H1 (cell line): ENCODE measurements at regions not wholly inside any gene's neighbourhood (a gene's known extent, or its start where the extent isn't known, plus 50 kb on each side); places are given as distances from the start of the nearest gene placed in this dataset.

ENCODE experiments used
- BACH1 ChIP-seq: IDR thresholded peaks from 2 replicates; pipeline ENCODE4 v1.6.1; 2012; ENCODE audit warnings: low read length, improper control_type of control experiment
- CBX5 ChIP-seq: fragments of 300-800, 300-1000 bp; sonication (generic); IDR thresholded peaks from 2 replicates; pipeline ENCODE4 v1.7.1; 2016; ENCODE audit warnings: antibody characterized with exemption, low read length, low read depth
- EP300 ChIP-seq, 2 experiments: IDR thresholded peaks; 1 replicate in 1 of 2; 2 replicates in 1 of 2; pipeline ENCODE4 v1.6.1; 2011 to 2012; ENCODE audit warnings: low read depth in 2 of 2, low read length in 2 of 2, mild to moderate bottlenecking in 2 of 2, borderline replicate concordance in 1 of 2, inconsistent platforms in 1 of 2, moderate library complexity in 1 of 2
- EZH2 ChIP-seq: fragments of 200-600 bp; sonication (generic); IDR thresholded peaks from 2 replicates; pipeline ENCODE4 v1.7.1; 2012; ENCODE audit warnings: low read depth, mild to moderate bottlenecking, moderate library complexity, low read length, inconsistent platforms; ENCODE audit not compliant: severe bottlenecking
- JUN ChIP-seq: IDR thresholded peaks from 2 replicates; pipeline ENCODE4 v1.6.1; 2011; ENCODE audit warnings: low read depth, mild to moderate bottlenecking, improper control_type of control experiment, low read length
- KDM1A ChIP-seq: fragments of 200-600, 300-600 bp; sonication (generic); IDR thresholded peaks from 2 replicates; pipeline ENCODE4 v1.7.1; 2016; ENCODE audit warnings: mild to moderate bottlenecking, low read length, borderline replicate concordance
- POLR2A ChIP-seq, 2 experiments: IDR thresholded peaks; 1 replicate in 1 of 2; 2 replicates in 1 of 2; pipeline ENCODE4 v1.6.1; 2011; ENCODE audit warnings: low read depth in 2 of 2, low read length in 2 of 2, mild to moderate bottlenecking in 2 of 2; ENCODE audit errors: control extremely low read depth in 1 of 2
- POLR2AphosphoS5 ChIP-seq: IDR thresholded peaks from 2 replicates; pipeline ENCODE4 v1.6.1; 2011; ENCODE audit warnings: low read depth, low read length
- RAD21 ChIP-seq, 2 experiments: IDR thresholded peaks in 1 of 2; conservative IDR thresholded peaks in 1 of 2; 2 replicates each; pipeline ENCODE4 v1.6.1; 2011; ENCODE audit warnings: low read depth in 2 of 2, low read length in 2 of 2, improper control_type of control experiment in 1 of 2, inconsistent platforms in 1 of 2, mild to moderate bottlenecking in 1 of 2, moderate library complexity in 1 of 2
- SP1 ChIP-seq: IDR thresholded peaks from 2 replicates; pipeline ENCODE4 v1.6.1; 2011; ENCODE audit warnings: low read depth, low read length
- SP4 ChIP-seq: IDR thresholded peaks from 2 replicates; pipeline ENCODE4 v1.6.1; 2012; ENCODE audit warnings: low read length, inconsistent platforms
- TBP ChIP-seq: IDR thresholded peaks from 2 replicates; pipeline ENCODE4 v1.6.1; 2011; ENCODE audit warnings: low read depth, low read length, improper control_type of control experiment
- YY1 ChIP-seq: IDR thresholded peaks from 2 replicates; pipeline ENCODE4 v1.6.1; 2011; ENCODE audit warnings: low read depth, mild to moderate bottlenecking, low read length
- TF ChIP-seq, protein P1 (sequence below), 3 experiments: IDR thresholded peaks; 1 replicate in 2 of 3; 2 replicates in 1 of 3; pipeline versions ENCODE4 v1.5.1 to v1.6.1; 2011; ENCODE audit warnings: low read length in 3 of 3, mild to moderate bottlenecking in 3 of 3, inconsistent platforms in 2 of 3, low read depth in 1 of 3, moderate library complexity in 1 of 3; ENCODE audit not compliant: insufficient read depth in 1 of 3; ENCODE audit errors: control extremely low read depth in 1 of 3

GRCh38 chr17:83000738-83001137 lies 78.7 kb upstream of the METRNL start:
- no peak for TF ChIP-seq SP4
- TF ChIP-seq, protein P1, sequence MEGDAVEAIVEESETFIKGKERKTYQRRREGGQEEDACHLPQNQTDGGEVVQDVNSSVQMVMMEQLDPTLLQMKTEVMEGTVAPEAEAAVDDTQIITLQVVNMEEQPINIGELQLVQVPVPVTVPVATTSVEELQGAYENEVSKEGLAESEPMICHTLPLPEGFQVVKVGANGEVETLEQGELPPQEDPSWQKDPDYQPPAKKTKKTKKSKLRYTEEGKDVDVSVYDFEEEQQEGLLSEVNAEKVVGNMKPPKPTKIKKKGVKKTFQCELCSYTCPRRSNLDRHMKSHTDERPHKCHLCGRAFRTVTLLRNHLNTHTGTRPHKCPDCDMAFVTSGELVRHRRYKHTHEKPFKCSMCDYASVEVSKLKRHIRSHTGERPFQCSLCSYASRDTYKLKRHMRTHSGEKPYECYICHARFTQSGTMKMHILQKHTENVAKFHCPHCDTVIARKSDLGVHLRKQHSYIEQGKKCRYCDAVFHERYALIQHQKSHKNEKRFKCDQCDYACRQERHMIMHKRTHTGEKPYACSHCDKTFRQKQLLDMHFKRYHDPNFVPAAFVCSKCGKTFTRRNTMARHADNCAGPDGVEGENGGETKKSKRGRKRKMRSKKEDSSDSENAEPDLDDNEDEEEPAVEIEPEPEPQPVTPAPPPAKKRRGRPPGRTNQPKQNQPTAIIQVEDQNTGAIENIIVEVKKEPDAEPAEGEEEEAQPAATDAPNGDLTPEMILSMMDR (IDR thresholded peaks at IDR 0.05; ENCODE audit: control extremely low read depth in 1 of 3, insufficient read depth in 1 of 3, low read depth in 1 of 3, low read length in 3 of 3), result no peak
- TF ChIP-seq EZH2, result no peak
- TF ChIP-seq POLR2A (IDR thresholded peaks at IDR 0.05; ENCODE audit: control extremely low read depth in 1 of 2, low read depth in 2 of 2, low read length in 2 of 2), result no peak
- no peak for TF ChIP-seq POLR2AphosphoS5
- no peak for TF ChIP-seq BACH1
- no peak for TF ChIP-seq RAD21 (IDR thresholded peaks at IDR 0.05 in 1 of 2, conservative IDR thresholded peaks at IDR 0.05 in 1 of 2; ENCODE audit: low read depth in 2 of 2, low read length in 2 of 2)
- no peak for TF ChIP-seq KDM1A
- no peak for TF ChIP-seq EP300 (IDR thresholded peaks at IDR 0.05; ENCODE audit: borderline replicate concordance in 1 of 2, low read depth in 2 of 2, low read length in 2 of 2)
- TF ChIP-seq TBP, result no peak
- TF ChIP-seq SP1, result no peak
- TF ChIP-seq YY1, result no peak
- TF ChIP-seq CBX5, result no peak
- no peak for TF ChIP-seq JUN
